Endodermal cell (in vitro differentiated cells): ENCODE measurements at regions not wholly inside any gene's neighbourhood (a gene's known extent, or its start where the extent isn't known, plus 50 kb on each side); places are given as distances from the start of the nearest gene placed in this dataset.

Source experiments
- DNase-seq: peaks from one replicate; pipeline ENCODE4 v3.0.0-alpha.2; 2017
- H3K27ac ChIP-seq: 2 replicates; pipeline ENCODE4 v1.5.1; 2013; ENCODE audit warnings: mild to moderate bottlenecking, low read depth, low read length, moderate library complexity
- H3K27me3 ChIP-seq: 2 replicates; pipeline ENCODE4 v1.6.1; 2013; ENCODE audit warnings: mild to moderate bottlenecking, low read length, moderate library complexity; ENCODE audit not compliant: insufficient read depth, control insufficient read depth, poor library complexity, severe bottlenecking
- H3K36me3 ChIP-seq: 2 replicates; pipeline ENCODE4 v1.7.0; 2013; ENCODE audit warnings: mild to moderate bottlenecking, low read length, moderate library complexity; ENCODE audit not compliant: control insufficient read depth, insufficient read depth
- H3K4me1 ChIP-seq: one replicate; pipeline ENCODE4 v1.7.0; 2013; ENCODE audit warnings: low read length; ENCODE audit not compliant: control insufficient read depth, insufficient read depth
- H3K4me3 ChIP-seq: 2 replicates; pipeline ENCODE4 v1.5.1; 2013; ENCODE audit warnings: mild to moderate bottlenecking, low read length, moderate library complexity
- H3K9ac ChIP-seq: 2 replicates; pipeline ENCODE4 v1.6.1; 2013; ENCODE audit warnings: mild to moderate bottlenecking, low read length, moderate library complexity; ENCODE audit not compliant: poor library complexity, severe bottlenecking; ENCODE audit errors: extremely low read depth
- H3K9me3 ChIP-seq: 2 replicates; pipeline ENCODE4 v1.6.1; 2013; ENCODE audit warnings: mild to moderate bottlenecking, low read length, moderate library complexity; ENCODE audit not compliant: control insufficient read depth
- H3K27ac Mint-ChIP-seq: 2 replicates; pipeline ENCODE4 v1.8.0; 2020; ENCODE audit warnings: mixed read lengths
- H3K27me3 Mint-ChIP-seq: 2 replicates; pipeline ENCODE4 v1.8.0; 2021; ENCODE audit warnings: mild to moderate bottlenecking, mixed read lengths; ENCODE audit not compliant: insufficient read depth
- H3K36me3 Mint-ChIP-seq: 2 replicates; pipeline ENCODE4 v1.8.0; 2020; ENCODE audit warnings: low read depth, mixed read lengths
- H3K4me1 Mint-ChIP-seq: 2 replicates; pipeline ENCODE4 v1.8.0; 2020; ENCODE audit warnings: mixed read lengths
- H3K4me3 Mint-ChIP-seq: 2 replicates; pipeline ENCODE4 v1.8.0; 2020; ENCODE audit warnings: mild to moderate bottlenecking, moderate library complexity, mixed read lengths
- H3K9me3 Mint-ChIP-seq: 2 replicates; pipeline ENCODE4 v1.8.0; 2020; ENCODE audit warnings: mild to moderate bottlenecking, mixed read lengths
- CTCF ChIP-seq: fragments of 200-600 bp; sonication (generic); conservative IDR thresholded peaks from 2 replicates; pipeline ENCODE4 v1.5.0; 2021; ENCODE audit warnings: antibody characterized with exemption, mild to moderate bottlenecking
- WGBS, 2 experiments: methylation state at CpG; one replicate each; pipeline versions ENCODE4 v1.1.5 to v1.1.7; 2013; ENCODE audit warnings: missing lambda C conversion rate in 2 of 2, mixed read lengths in 1 of 2; ENCODE audit not compliant: insufficient coverage in 1 of 2, insufficient read length in 1 of 2; 5-methylcytosine and 5-hydroxymethylcytosine counted together

DNA sequence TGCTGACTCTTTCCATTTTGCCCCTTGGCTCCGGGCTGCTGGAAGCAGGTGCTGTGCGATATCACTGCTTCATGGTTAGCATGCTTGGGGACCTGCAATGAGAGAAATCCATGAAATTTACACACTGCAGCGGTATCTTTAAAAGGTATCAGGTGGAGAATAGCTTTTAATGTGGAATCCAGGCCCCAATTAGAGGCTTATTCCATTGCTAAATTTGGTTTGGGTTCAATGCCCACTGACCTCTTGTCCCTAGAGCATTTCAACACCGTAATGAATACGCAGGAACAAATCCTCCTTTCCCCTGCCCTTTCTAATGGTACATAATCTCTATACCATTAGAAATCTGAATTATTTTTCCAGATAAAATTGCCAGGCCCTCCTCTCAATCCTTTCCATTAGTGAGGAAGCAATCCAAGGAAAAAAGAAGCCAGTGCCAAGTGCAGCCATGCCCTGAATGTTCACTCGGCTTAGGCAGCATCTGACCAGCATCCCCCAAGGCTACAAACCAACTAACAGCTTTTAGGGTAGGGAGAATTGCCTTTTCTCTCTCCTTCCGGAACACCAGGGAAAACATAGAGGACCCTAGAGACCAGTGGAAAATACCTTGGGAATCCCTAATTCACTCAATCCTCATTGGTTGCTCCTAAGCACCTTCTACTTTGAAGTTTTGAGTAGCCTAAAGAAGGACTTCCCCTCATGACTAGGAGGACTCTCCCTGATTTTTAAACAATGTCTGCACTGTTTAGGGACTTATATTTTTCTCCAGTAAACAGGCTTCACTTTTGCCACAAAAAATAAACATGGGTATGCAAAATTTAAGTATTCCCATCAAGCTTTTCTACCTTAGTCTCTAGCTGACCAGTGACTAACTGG lies 143.1 kb downstream of the QRSL1 start:
- peaks cover 8% of the 10 kb centered on the region for H3K4me1 Mint-ChIP-seq
- H3K9me3 Mint-ChIP-seq, result peaks cover 22% of the 10 kb centered on the region
- no peaks in the 10 kb centered on the region for H3K4me1 ChIP-seq
- no peaks in the 10 kb centered on the region for H3K36me3 Mint-ChIP-seq
- no peak overlapping the region for H3K4me3 ChIP-seq
- no peak for DNase-seq
- 92% methylated on average over 5 to 7 of the region's 7 CpGs for WGBS, 2 experiments
- no peak overlapping the region for H3K27ac Mint-ChIP-seq
- no peak for TF ChIP-seq CTCF
- no peaks in the 10 kb centered on the region for H3K27me3 ChIP-seq
- H3K27ac ChIP-seq, result no peak overlapping the region
- peaks cover 15% of the 10 kb centered on the region for H3K9me3 ChIP-seq
- H3K27me3 Mint-ChIP-seq, result peaks cover 5% of the 10 kb centered on the region
- no peaks in the 10 kb centered on the region for H3K36me3 ChIP-seq
- H3K9ac ChIP-seq, result no peak overlapping the region
- no peak overlapping the region for H3K4me3 Mint-ChIP-seq

DNA sequence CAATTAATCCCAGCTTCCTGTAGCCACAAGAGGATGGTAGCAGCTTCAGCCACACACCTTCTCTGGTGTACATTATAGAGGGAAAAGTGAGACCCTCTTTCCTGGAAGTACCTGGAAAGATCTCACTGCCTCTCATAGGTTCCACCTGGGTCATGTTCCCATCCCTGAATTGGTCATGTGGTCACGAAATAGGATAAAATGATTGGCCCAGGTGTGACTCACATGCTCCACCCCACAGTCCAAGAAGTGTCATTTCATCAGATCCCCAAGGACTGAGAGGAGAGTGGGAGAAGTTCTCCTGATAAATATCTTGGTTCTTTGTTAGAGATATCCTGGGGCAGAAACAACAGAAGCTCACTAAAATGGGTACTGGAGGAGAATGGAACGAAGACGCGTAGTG lies 142.4 kb downstream of the QRSL1 start:
- H3K36me3 Mint-ChIP-seq, result no peaks in the 10 kb centered on the region

GRCh38 chr6:106770663-106771062 lies 141.3 kb downstream of the QRSL1 start:
- Histone ChIP-seq H3K9me3 (peaks cover 15% of the 10 kb centered on the region), H3K9ac (no peak overlapping the region), H3K36me3 (no peaks in the 10 kb centered on the region), H3K4me3 (no peak overlapping the region), H3K4me1 (no peaks in the 10 kb centered on the region), H3K27ac (no peak overlapping the region), H3K27me3 (no peaks in the 10 kb centered on the region)
- peaks cover 22% of the 10 kb centered on the region for H3K9me3 Mint-ChIP-seq
- H3K36me3 Mint-ChIP-seq, result no peaks in the 10 kb centered on the region
- no peak for TF ChIP-seq CTCF
- 82 to 100% methylated on average over 1 of the region's 1 CpG for WGBS, 2 experiments
- DNase-seq, result no peak
- no peak overlapping the region for H3K27ac Mint-ChIP-seq
- peaks cover 8% of the 10 kb centered on the region for H3K4me1 Mint-ChIP-seq
- no peak overlapping the region for H3K4me3 Mint-ChIP-seq
- H3K27me3 Mint-ChIP-seq, result peaks cover 5% of the 10 kb centered on the region

More for the DNA sequence above, 142.4 kb downstream of the QRSL1 start:
- no peak overlapping the region for H3K4me3 ChIP-seq
- H3K27ac Mint-ChIP-seq, result no peak overlapping the region
- H3K9me3 Mint-ChIP-seq, result peaks cover 22% of the 10 kb centered on the region
- H3K4me3 Mint-ChIP-seq, result no peak overlapping the region
- no peak for DNase-seq
- H3K36me3 ChIP-seq, result no peaks in the 10 kb centered on the region
- peaks cover 8% of the 10 kb centered on the region for H3K4me1 Mint-ChIP-seq
- H3K4me1 ChIP-seq, result no peaks in the 10 kb centered on the region
- H3K9ac ChIP-seq, result no peak overlapping the region
- WGBS, 2 experiments, result 88 to 95% methylated on average over 3 to 4 of the region's 4 CpGs
- TF ChIP-seq CTCF, result no peak
- no peak overlapping the region for H3K27ac ChIP-seq
- peaks cover 5% of the 10 kb centered on the region for H3K27me3 Mint-ChIP-seq
- H3K9me3 ChIP-seq, result peaks cover 15% of the 10 kb centered on the region
- no peaks in the 10 kb centered on the region for H3K27me3 ChIP-seq
